H1 (cell line): ENCODE measurements at regions not wholly inside any gene's neighbourhood (a gene's known extent, or its start where the extent isn't known, plus 50 kb on each side); places are given as distances from the start of the nearest gene placed in this dataset.

Source experiments
- CTCF ChIA-PET: fragments of 300-600 bp; sonication (Branson Sonifier 250); formaldehyde crosslinking; loops from one replicate; lab custom pipeline; 2021; ENCODE audit not compliant: partially characterized antibody; lab: Charles Lee
- POLR2A ChIA-PET: fragments of 300-600 bp; sonication (Branson Sonifier 250); formaldehyde crosslinking; loops from one replicate; lab custom pipeline; 2021; ENCODE audit warnings: inconsistent platforms; ENCODE audit not compliant: partially characterized antibody; lab: Charles Lee
- DNase-seq, 2 experiments: peaks; one replicate each; pipeline versions ENCODE4 v3.0.0 to v3.0.0-alpha.2; 2010 to 2022; ENCODE audit warnings: low spot score in 2 of 2, low read depth in 1 of 2, mixed read lengths in 1 of 2
- FAIRE-seq: peaks from 2 replicates; lab custom pipeline; 2011; peaks lifted over from hg19 to GRCh38; lab: Jason Lieb, UNC
- H2AFZ ChIP-seq: 2 replicates; pipeline ENCODE4 v1.8.1; 2012; ENCODE audit warnings: low read length, inconsistent platforms
- H2AK5ac ChIP-seq: 2 replicates; pipeline ENCODE4 v1.6.1; 2013; ENCODE audit warnings: low read depth, low read length
- H2BK120ac ChIP-seq: replicated peaks from 2 replicates; pipeline ENCODE3; 2013; ENCODE audit warnings: low read depth, low read length, inconsistent platforms
- H2BK12ac ChIP-seq: 2 replicates; pipeline ENCODE4 v1.6.1; 2013; ENCODE audit warnings: low read depth, low read length
- H2BK15ac ChIP-seq: 2 replicates; pipeline ENCODE4 v1.6.1; 2013; ENCODE audit warnings: low read length
- H2BK20ac ChIP-seq: 2 replicates; pipeline ENCODE4 v1.6.1; 2013; ENCODE audit warnings: low read length
- H2BK5ac ChIP-seq: 2 replicates; pipeline ENCODE4 v1.6.1; 2013; ENCODE audit warnings: low read depth, low read length
- H3K14ac ChIP-seq: 2 replicates; pipeline ENCODE4 v1.6.1; 2013; ENCODE audit warnings: inconsistent platforms; ENCODE audit not compliant: insufficient read length
- H3K18ac ChIP-seq: 2 replicates; pipeline ENCODE4 v1.6.1; 2013; ENCODE audit warnings: low read length; ENCODE audit errors: extremely low read depth
- H3K23ac ChIP-seq: 2 replicates; pipeline ENCODE4 v1.6.1; 2013; ENCODE audit warnings: inconsistent platforms; ENCODE audit not compliant: insufficient read length
- H3K23me2 ChIP-seq: 2 replicates; pipeline ENCODE4 v1.6.1; 2013; ENCODE audit warnings: low read depth, low read length
- H3K27ac ChIP-seq: 2 replicates; pipeline ENCODE4 v1.6.1; 2011; ENCODE audit warnings: low read depth, low read length, inconsistent platforms
- H3K27me3 ChIP-seq, 4 experiments: replicated peaks in 1 of 4; 1 replicate in 1 of 4; 2 replicates in 3 of 4; pipeline versions ENCODE4 v1.6.1 to v1.8.1; 2011 to 2013; ENCODE audit warnings: low read length in 3 of 4, mild to moderate bottlenecking in 3 of 4, inconsistent platforms in 2 of 4, mixed read lengths in 2 of 4, moderate library complexity in 1 of 4; ENCODE audit not compliant: control insufficient read depth in 3 of 4, insufficient read depth in 3 of 4; ENCODE audit errors: extremely low read depth in 1 of 4
- H3K36me3 ChIP-seq, 4 experiments: 2 replicates each; pipeline versions ENCODE4 v1.6.1 to v1.8.1; 2011 to 2013; ENCODE audit warnings: mild to moderate bottlenecking in 4 of 4, low read length in 3 of 4, moderate library complexity in 2 of 4, control low read depth in 1 of 4, inconsistent platforms in 1 of 4; ENCODE audit not compliant: insufficient read depth in 4 of 4, control insufficient read depth in 2 of 4
- H3K4ac ChIP-seq: replicated peaks from 2 replicates; pipeline ENCODE3; 2013; ENCODE audit warnings: low read length, low read depth, mixed read lengths, inconsistent platforms; ENCODE audit not compliant: insufficient read length
- H3K4me1 ChIP-seq, 4 experiments: replicated peaks in 1 of 4; 1 replicate in 1 of 4; 2 replicates in 3 of 4; pipeline versions ENCODE4 v1.6.1 to v1.8.1; 2011 to 2013; ENCODE audit warnings: low read length in 3 of 4, inconsistent platforms in 2 of 4, mixed read lengths in 1 of 4; ENCODE audit not compliant: insufficient read depth in 4 of 4, control insufficient read depth in 3 of 4
- H3K4me2 ChIP-seq, 2 experiments: 2 replicates each; pipeline versions ENCODE4 v1.6.1 to v1.8.1; 2011 to 2013; ENCODE audit warnings: low read depth in 2 of 2, low read length in 2 of 2, control low read depth in 1 of 2, inconsistent platforms in 1 of 2, mild to moderate bottlenecking in 1 of 2; ENCODE audit not compliant: insufficient read depth in 1 of 2
- H3K4me3 ChIP-seq, 4 experiments: fragments of 200-600, 300-600 bp in 1 of 4; sonication (generic), shearing (Covaris generic), sonication (Bioruptor Twin) in 1 of 4; 2 replicates each; pipeline versions ENCODE4 v1.5.1 to v1.8.1; 2011 to 2016; ENCODE audit warnings: low read length in 4 of 4, low read depth in 3 of 4, control low read depth in 2 of 4, inconsistent platforms in 2 of 4, mild to moderate bottlenecking in 2 of 4, mixed read lengths in 1 of 4, moderate library complexity in 1 of 4; ENCODE audit not compliant: insufficient read depth in 2 of 4; ENCODE audit errors: extremely low read depth in 1 of 4
- H3K56ac ChIP-seq: replicated peaks from 2 replicates; pipeline ENCODE3; 2013; ENCODE audit warnings: low read depth, mild to moderate bottlenecking, mixed read lengths, low read length, inconsistent platforms; ENCODE audit not compliant: insufficient read length
- H3K79me1 ChIP-seq: 2 replicates; pipeline ENCODE4 v1.6.1; 2013; ENCODE audit warnings: low read depth, low read length, control low read depth
- H3K79me2 ChIP-seq, 2 experiments: 2 replicates each; pipeline versions ENCODE4 v1.6.1 to v1.8.1; 2012 to 2013; ENCODE audit warnings: low read length in 2 of 2, mild to moderate bottlenecking in 2 of 2, inconsistent platforms in 1 of 2; ENCODE audit not compliant: insufficient read depth in 2 of 2, control insufficient read depth in 1 of 2
- H3K9ac ChIP-seq, 4 experiments: replicated peaks in 1 of 4; 1 replicate in 1 of 4; 2 replicates in 3 of 4; pipeline versions ENCODE4 v1.6.1 to v1.8.1; 2011 to 2013; ENCODE audit warnings: low read depth in 3 of 4, low read length in 3 of 4, control low read depth in 2 of 4, mild to moderate bottlenecking in 2 of 4, moderate library complexity in 2 of 4, inconsistent platforms in 1 of 4; ENCODE audit errors: extremely low read depth in 1 of 4
- H3K9me3 ChIP-seq, 2 experiments: 2 replicates each; pipeline versions ENCODE4 v1.6.1 to v1.8.1; 2012 to 2013; ENCODE audit warnings: mild to moderate bottlenecking in 2 of 2, moderate library complexity in 2 of 2, control low read depth in 1 of 2, inconsistent platforms in 1 of 2, low read depth in 1 of 2, low read length in 1 of 2, mixed read lengths in 1 of 2; ENCODE audit not compliant: insufficient read depth in 2 of 2
- H4K20me1 ChIP-seq, 2 experiments: replicated peaks in 1 of 2; 2 replicates each; pipeline versions ENCODE3 to v1.8.1; 2011 to 2013; ENCODE audit warnings: inconsistent platforms in 2 of 2, low read length in 2 of 2, mild to moderate bottlenecking in 1 of 2; ENCODE audit not compliant: insufficient read depth in 2 of 2, control insufficient read depth in 1 of 2
- H4K5ac ChIP-seq: 2 replicates; pipeline ENCODE4 v1.6.1; 2013; ENCODE audit warnings: low read length, low read depth, mixed read lengths, inconsistent platforms; ENCODE audit not compliant: insufficient read length
- H4K8ac ChIP-seq: 2 replicates; pipeline ENCODE4 v1.8.0; 2013; ENCODE audit warnings: mild to moderate bottlenecking, moderate library complexity, low read length, inconsistent platforms; ENCODE audit not compliant: insufficient read depth; ENCODE audit errors: extremely low read depth
- H4K91ac ChIP-seq: replicated peaks from 2 replicates; pipeline ENCODE3; 2013; ENCODE audit warnings: low read length, mixed read lengths, inconsistent platforms; ENCODE audit not compliant: insufficient read length
- CBX5 ChIP-seq: fragments of 300-800, 300-1000 bp; sonication (generic); IDR thresholded peaks from 2 replicates; pipeline ENCODE4 v1.7.1; 2016; ENCODE audit warnings: antibody characterized with exemption, low read length, low read depth
- EGR1 ChIP-seq: IDR thresholded peaks from 2 replicates; pipeline ENCODE4 v1.6.1; 2011; ENCODE audit warnings: low read depth, low read length, borderline replicate concordance
- JUN ChIP-seq: IDR thresholded peaks from 2 replicates; pipeline ENCODE4 v1.6.1; 2011; ENCODE audit warnings: low read depth, mild to moderate bottlenecking, improper control_type of control experiment, low read length
- NANOG ChIP-seq: IDR thresholded peaks from 2 replicates; pipeline ENCODE4 v1.6.1; 2011; ENCODE audit warnings: low read length, low read depth, mild to moderate bottlenecking, inconsistent platforms; ENCODE audit not compliant: insufficient read depth, poor library complexity, severe bottlenecking
- SAP30 ChIP-seq: fragments of 300-600 bp; sonication (generic); IDR thresholded peaks from 2 replicates; pipeline ENCODE4 v1.7.1; 2012; ENCODE audit warnings: low read length, moderate library complexity, mild to moderate bottlenecking, inconsistent platforms; ENCODE audit not compliant: insufficient read depth, insufficient replicate concordance
- SIN3A ChIP-seq, 2 experiments: IDR thresholded peaks in 1 of 2; conservative IDR thresholded peaks in 1 of 2; 2 replicates each; pipeline ENCODE4 v1.6.1; 2011 to 2012; ENCODE audit warnings: low read length in 2 of 2, improper control_type of control experiment in 1 of 2, low read depth in 1 of 2, mild to moderate bottlenecking in 1 of 2
- TAF1 ChIP-seq: IDR thresholded peaks from 2 replicates; pipeline ENCODE4 v1.6.1; 2011; ENCODE audit warnings: mild to moderate bottlenecking, low read depth, low read length
- TBP ChIP-seq: IDR thresholded peaks from 2 replicates; pipeline ENCODE4 v1.6.1; 2011; ENCODE audit warnings: low read depth, low read length, improper control_type of control experiment
- WGBS, 2 experiments: shearing (Covaris generic) in 1 of 2; methylation state at CpG; one replicate each; pipeline versions ENCODE4 v1.1.6 to v1.1.7; 2013 to 2015; ENCODE audit warnings: low lambda C conversion rate in 2 of 2, mixed read lengths in 2 of 2, inconsistent platforms in 1 of 2, low coverage in 1 of 2, missing lambda C conversion rate in 1 of 2; ENCODE audit not compliant: insufficient replicate concordance in 2 of 2, insufficient coverage in 1 of 2, insufficient read length in 1 of 2; ENCODE audit errors: extremely low coverage in 1 of 2, missing lambda C conversion rate in 1 of 2; 5-methylcytosine and 5-hydroxymethylcytosine counted together

DNA sequence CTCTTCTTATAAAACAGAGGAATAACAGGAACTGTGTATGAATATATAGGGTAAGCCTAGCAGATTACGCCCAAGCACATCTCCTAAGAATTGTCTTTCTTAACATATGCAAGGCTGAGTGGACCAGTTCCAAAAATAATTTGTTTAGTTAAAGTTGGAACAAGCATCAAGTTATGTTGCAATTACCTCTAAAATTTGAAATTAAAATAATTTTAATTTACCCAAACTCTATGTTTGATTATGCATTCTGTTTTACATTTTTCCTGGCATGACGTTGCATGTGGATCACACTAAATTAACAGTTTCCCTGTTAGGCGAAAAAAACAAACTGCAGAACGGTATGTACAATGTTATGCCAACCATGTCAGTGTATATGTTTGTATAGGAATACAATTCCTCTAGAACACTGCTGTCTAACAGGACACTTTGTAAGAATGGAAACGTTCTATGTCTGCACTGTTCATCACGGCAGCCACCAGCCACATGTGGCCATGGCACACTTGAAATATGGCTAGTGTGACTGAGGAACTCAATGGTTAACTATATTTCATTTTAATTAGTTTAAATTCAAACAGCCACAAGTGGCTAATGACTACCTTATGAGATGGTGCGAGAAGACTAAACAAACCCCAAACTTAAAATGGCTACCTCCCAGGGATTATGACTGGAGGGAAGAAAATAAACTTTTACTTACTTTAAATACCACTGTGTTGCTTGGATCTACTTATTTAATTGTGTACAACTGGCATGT lies 281.1 kb upstream of the KLF14 start:
- H3K27ac ChIP-seq: no peak overlapping the region
- H2BK12ac ChIP-seq: no peak overlapping the region
- no peak overlapping the region for H3K23ac ChIP-seq
- TF ChIP-seq JUN (no peak), SIN3A (conservative IDR thresholded peaks at IDR 0.05 in 1 of 2, IDR thresholded peaks at IDR 0.05 in 1 of 2; ENCODE audit: low read depth in 1 of 2, low read length in 2 of 2) (no peak), SAP30 (no peak), CBX5 (no peak), TAF1 (no peak), TBP (no peak), NANOG (no peak), EGR1 (no peak)
- TF ChIP-seq, all 59 proteins: peak for 0
- Histone ChIP-seq H3K14ac (no peak overlapping the region), H4K20me1 (no peaks in the 10 kb centered on the region), H2BK5ac (no peak overlapping the region), H3K27me3 (no peaks in the 10 kb centered on the region), H3K23me2 (no peaks in the 10 kb centered on the region; the same call in 1 of the 2 replicates), H3K4me2 (no peak overlapping the region), H4K8ac (no peak overlapping the region), H3K79me2 (no peaks in the 10 kb centered on the region), H3K4me1 (peaks cover 0 to 3% (median 2%) of the 10 kb centered on the region in 4 experiments; a peak in 5 of 7 replicates), H3K36me3 (no peaks in the 10 kb centered on the region), H3K79me1 (no peaks in the 10 kb centered on the region; the same call in 1 of the 2 replicates), H2BK120ac (no peak overlapping the region), H2BK15ac (no peak overlapping the region), H3K4me3 (no peak overlapping the region), H3K9ac (no peak overlapping the region), H3K56ac (no peak overlapping the region), H3K4ac (no peak overlapping the region), H4K91ac (no peak overlapping the region), H3K9me3 (no peaks in the 10 kb centered on the region), H2AFZ (no peak overlapping the region), H4K5ac (no peak overlapping the region), H3K18ac (no peak overlapping the region), H2BK20ac (no peak overlapping the region), H2AK5ac (no peak overlapping the region)
- DNase-seq: no peak
- ChIA-PET CTCF (interaction anchor here (1.0 to 3.2 kb wide), 4 partner anchors 14 to 119 kb away, joined by 4 to 20 read pairs (median 10); no protein-coding TSS in a partner anchor), POLR2A (no interaction called here)
- no peak for FAIRE-seq
- 92% methylated on average over 7 of the region's 7 CpGs; no CpG with 5 or more reads in 1 of the 2 experiments for WGBS, 2 experiments
